ENCODE measurements at regions not wholly inside any gene's neighbourhood (a gene's known extent, or its start where the extent isn't known, plus 50 kb on each side); places are given as distances from the start of the nearest gene placed in this dataset.

DNA sequence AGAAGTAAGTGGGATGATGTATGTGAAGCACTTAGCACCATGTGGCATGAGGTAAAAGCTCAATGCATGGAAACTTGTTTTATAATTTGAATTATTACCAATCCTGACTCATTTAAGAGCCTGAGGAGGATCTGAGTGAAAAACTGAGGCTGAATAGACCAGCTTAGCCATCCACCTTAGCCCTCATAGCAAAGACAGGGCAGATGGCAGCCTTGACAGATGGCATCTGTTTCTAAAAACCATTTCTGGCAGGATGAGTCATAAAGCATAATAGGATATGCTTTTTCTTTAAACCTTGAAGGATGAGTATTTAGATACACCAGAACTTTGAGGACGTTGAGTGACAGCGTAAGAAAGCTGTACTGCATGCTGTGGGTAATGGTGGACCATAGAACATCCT, 61.0 kb upstream of the NAV2 start (continued):
- TF ChIP-seq, protein P1, sequence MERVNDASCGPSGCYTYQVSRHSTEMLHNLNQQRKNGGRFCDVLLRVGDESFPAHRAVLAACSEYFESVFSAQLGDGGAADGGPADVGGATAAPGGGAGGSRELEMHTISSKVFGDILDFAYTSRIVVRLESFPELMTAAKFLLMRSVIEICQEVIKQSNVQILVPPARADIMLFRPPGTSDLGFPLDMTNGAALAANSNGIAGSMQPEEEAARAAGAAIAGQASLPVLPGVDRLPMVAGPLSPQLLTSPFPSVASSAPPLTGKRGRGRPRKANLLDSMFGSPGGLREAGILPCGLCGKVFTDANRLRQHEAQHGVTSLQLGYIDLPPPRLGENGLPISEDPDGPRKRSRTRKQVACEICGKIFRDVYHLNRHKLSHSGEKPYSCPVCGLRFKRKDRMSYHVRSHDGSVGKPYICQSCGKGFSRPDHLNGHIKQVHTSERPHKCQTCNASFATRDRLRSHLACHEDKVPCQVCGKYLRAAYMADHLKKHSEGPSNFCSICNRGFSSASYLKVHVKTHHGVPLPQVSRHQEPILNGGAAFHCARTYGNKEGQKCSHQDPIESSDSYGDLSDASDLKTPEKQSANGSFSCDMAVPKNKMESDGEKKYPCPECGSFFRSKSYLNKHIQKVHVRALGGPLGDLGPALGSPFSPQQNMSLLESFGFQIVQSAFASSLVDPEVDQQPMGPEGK (CRISPR knock-in tag; IDR thresholded peaks at IDR 0.05; ENCODE audit: borderline replicate concordance), result no peak
- TF ChIP-seq ESRRG (CRISPR knock-in tag; IDR thresholded peaks at IDR 0.05) (no peak), ZNF565 (CRISPR knock-in tag; conservative IDR thresholded peaks at IDR 0.05; ENCODE audit: low read depth) (no peak), ZFP3 (CRISPR knock-in tag; IDR thresholded peaks at IDR 0.05) (no peak)

DNA sequence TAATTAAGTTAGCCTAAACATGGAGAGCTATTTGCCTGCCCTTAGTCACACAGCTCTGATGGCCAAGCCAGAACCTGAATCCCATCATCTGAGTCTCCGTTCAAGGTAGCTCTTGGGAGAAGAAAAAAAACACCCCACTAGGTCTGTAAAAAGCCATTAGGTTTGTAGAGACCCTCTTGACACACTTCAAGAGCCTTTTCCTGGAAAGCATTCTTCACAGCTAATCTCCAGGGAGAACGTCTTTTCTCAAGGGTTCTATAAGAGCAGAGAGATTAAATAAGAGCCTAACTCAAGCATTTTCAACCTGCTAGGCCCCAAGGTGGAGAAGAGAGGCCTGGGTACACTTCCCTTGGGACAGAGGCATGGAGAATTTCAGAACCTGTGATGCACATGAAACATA, 61.6 kb upstream of the NAV2 start:
- TF ChIP-seq, protein P2, sequence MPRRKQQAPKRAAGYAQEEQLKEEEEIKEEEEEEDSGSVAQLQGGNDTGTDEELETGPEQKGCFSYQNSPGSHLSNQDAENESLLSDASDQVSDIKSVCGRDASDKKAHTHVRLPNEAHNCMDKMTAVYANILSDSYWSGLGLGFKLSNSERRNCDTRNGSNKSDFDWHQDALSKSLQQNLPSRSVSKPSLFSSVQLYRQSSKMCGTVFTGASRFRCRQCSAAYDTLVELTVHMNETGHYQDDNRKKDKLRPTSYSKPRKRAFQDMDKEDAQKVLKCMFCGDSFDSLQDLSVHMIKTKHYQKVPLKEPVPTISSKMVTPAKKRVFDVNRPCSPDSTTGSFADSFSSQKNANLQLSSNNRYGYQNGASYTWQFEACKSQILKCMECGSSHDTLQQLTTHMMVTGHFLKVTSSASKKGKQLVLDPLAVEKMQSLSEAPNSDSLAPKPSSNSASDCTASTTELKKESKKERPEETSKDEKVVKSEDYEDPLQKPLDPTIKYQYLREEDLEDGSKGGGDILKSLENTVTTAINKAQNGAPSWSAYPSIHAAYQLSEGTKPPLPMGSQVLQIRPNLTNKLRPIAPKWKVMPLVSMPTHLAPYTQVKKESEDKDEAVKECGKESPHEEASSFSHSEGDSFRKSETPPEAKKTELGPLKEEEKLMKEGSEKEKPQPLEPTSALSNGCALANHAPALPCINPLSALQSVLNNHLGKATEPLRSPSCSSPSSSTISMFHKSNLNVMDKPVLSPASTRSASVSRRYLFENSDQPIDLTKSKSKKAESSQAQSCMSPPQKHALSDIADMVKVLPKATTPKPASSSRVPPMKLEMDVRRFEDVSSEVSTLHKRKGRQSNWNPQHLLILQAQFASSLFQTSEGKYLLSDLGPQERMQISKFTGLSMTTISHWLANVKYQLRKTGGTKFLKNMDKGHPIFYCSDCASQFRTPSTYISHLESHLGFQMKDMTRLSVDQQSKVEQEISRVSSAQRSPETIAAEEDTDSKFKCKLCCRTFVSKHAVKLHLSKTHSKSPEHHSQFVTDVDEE (CRISPR knock-in tag; IDR thresholded peaks at IDR 0.05), result no peak
- TF ChIP-seq RARB (CRISPR knock-in tag; IDR thresholded peaks at IDR 0.05), result no peak
- TF ChIP-seq, protein P1 (CRISPR knock-in tag; IDR thresholded peaks at IDR 0.05; ENCODE audit: borderline replicate concordance), result no peak
- no peak for TF ChIP-seq ZFP3 (CRISPR knock-in tag; IDR thresholded peaks at IDR 0.05)
- TF ChIP-seq PPARA (CRISPR knock-in tag; IDR thresholded peaks at IDR 0.05; ENCODE audit: borderline replicate concordance), result no peak
- no peak for TF ChIP-seq CSDC2 (CRISPR knock-in tag; IDR thresholded peaks at IDR 0.05)
- TF ChIP-seq ARNTL (CRISPR knock-in tag; IDR thresholded peaks at IDR 0.05; ENCODE audit: borderline replicate concordance, low read depth), result no peak
- TF ChIP-seq ZNF70 (CRISPR knock-in tag; IDR thresholded peaks at IDR 0.05), result no peak
- TF ChIP-seq OSR1 (CRISPR knock-in tag; IDR thresholded peaks at IDR 0.05), result no peak
- TF ChIP-seq BACH2 (CRISPR knock-in tag; IDR thresholded peaks at IDR 0.05; ENCODE audit: borderline replicate concordance), result no peak
- TF ChIP-seq, protein P3, sequence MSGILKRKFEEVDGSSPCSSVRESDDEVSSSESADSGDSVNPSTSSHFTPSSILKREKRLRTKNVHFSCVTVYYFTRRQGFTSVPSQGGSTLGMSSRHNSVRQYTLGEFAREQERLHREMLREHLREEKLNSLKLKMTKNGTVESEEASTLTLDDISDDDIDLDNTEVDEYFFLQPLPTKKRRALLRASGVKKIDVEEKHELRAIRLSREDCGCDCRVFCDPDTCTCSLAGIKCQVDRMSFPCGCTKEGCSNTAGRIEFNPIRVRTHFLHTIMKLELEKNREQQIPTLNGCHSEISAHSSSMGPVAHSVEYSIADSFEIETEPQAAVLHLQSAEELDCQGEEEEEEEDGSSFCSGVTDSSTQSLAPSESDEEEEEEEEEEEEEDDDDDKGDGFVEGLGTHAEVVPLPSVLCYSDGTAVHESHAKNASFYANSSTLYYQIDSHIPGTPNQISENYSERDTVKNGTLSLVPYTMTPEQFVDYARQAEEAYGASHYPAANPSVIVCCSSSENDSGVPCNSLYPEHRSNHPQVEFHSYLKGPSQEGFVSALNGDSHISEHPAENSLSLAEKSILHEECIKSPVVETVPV (CRISPR knock-in tag; IDR thresholded peaks at IDR 0.05), result no peak
- no peak for TF ChIP-seq ISL1 (CRISPR knock-in tag; IDR thresholded peaks at IDR 0.05)
- TF ChIP-seq ZNF565 (CRISPR knock-in tag; conservative IDR thresholded peaks at IDR 0.05; ENCODE audit: low read depth), result no peak
- TF ChIP-seq SNAI2 (CRISPR knock-in tag; IDR thresholded peaks at IDR 0.05), result no peak
- TF ChIP-seq, protein P4, sequence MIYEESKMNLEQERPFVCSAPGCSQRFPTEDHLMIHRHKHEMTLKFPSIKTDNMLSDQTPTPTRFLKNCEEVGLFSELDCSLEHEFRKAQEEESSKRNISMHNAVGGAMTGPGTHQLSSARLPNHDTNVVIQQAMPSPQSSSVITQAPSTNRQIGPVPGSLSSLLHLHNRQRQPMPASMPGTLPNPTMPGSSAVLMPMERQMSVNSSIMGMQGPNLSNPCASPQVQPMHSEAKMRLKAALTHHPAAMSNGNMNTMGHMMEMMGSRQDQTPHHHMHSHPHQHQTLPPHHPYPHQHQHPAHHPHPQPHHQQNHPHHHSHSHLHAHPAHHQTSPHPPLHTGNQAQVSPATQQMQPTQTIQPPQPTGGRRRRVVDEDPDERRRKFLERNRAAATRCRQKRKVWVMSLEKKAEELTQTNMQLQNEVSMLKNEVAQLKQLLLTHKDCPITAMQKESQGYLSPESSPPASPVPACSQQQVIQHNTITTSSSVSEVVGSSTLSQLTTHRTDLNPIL (CRISPR knock-in tag; IDR thresholded peaks at IDR 0.05; ENCODE audit: low read depth), result no peak
- no peak for TF ChIP-seq TCF4 (CRISPR knock-in tag; IDR thresholded peaks at IDR 0.05; ENCODE audit: borderline replicate concordance)
- no peak for TF ChIP-seq ZC3H10 (CRISPR knock-in tag; IDR thresholded peaks at IDR 0.05)
- no peak for TF ChIP-seq TOX (CRISPR knock-in tag; IDR thresholded peaks at IDR 0.05; ENCODE audit: borderline replicate concordance)
- ATAC-seq, result no peak

DNA sequence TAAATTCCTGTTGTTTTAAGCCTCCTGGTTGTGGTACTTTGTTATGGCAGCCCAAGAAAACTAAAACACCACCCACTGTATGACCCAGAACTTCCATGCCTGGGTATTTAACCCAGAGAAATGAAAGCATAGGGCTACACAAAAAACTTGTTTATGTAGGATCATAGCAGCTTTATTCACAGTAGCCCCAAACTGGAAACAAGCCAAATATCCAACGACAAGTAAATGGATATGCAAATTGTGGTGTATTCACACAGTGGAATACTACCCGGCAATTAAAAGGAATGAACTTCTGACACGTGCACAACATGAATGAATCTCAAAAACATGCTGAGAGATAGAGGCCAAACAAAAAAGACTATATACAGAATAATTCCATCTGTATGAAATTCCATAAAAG, 62.2 kb upstream of the NAV2 start:
- no peak for ATAC-seq
- TF ChIP-seq BACH2 (CRISPR knock-in tag; IDR thresholded peaks at IDR 0.05; ENCODE audit: borderline replicate concordance) (no peak), ESRRG (CRISPR knock-in tag; IDR thresholded peaks at IDR 0.05) (no peak), RARB (CRISPR knock-in tag; IDR thresholded peaks at IDR 0.05) (no peak), ZC3H10 (CRISPR knock-in tag; IDR thresholded peaks at IDR 0.05) (no peak), ZFP3 (CRISPR knock-in tag; IDR thresholded peaks at IDR 0.05) (no peak), OSR1 (CRISPR knock-in tag; IDR thresholded peaks at IDR 0.05) (no peak), SNAI2 (CRISPR knock-in tag; IDR thresholded peaks at IDR 0.05) (no peak), CSDC2 (CRISPR knock-in tag; IDR thresholded peaks at IDR 0.05) (no peak), TCF4 (CRISPR knock-in tag; IDR thresholded peaks at IDR 0.05; ENCODE audit: borderline replicate concordance) (no peak), ZNF565 (CRISPR knock-in tag; conservative IDR thresholded peaks at IDR 0.05; ENCODE audit: low read depth) (no peak), ZFP30 (CRISPR knock-in tag; IDR thresholded peaks at IDR 0.05) (no peak), TOX (CRISPR knock-in tag; IDR thresholded peaks at IDR 0.05; ENCODE audit: borderline replicate concordance) (no peak), PPARA (CRISPR knock-in tag; IDR thresholded peaks at IDR 0.05; ENCODE audit: borderline replicate concordance) (no peak), GLIS3 (CRISPR knock-in tag; IDR thresholded peaks at IDR 0.05) (no peak)
- TF ChIP-seq, protein P5, sequence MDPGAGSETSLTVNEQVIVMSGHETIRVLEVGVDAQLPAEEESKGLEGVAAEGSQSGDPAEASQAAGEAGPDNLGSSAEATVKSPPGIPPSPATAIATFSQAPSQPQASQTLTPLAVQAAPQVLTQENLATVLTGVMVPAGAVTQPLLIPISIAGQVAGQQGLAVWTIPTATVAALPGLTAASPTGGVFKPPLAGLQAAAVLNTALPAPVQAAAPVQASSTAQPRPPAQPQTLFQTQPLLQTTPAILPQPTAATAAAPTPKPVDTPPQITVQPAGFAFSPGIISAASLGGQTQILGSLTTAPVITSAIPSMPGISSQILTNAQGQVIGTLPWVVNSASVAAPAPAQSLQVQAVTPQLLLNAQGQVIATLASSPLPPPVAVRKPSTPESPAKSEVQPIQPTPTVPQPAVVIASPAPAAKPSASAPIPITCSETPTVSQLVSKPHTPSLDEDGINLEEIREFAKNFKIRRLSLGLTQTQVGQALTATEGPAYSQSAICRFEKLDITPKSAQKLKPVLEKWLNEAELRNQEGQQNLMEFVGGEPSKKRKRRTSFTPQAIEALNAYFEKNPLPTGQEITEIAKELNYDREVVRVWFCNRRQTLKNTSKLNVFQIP (CRISPR knock-in tag; IDR thresholded peaks at IDR 0.05; ENCODE audit: borderline replicate concordance, low read depth), result no peak
- TF ChIP-seq, protein P1 (CRISPR knock-in tag; IDR thresholded peaks at IDR 0.05; ENCODE audit: borderline replicate concordance), result no peak
